T-helper 2 cell treated with Interferon-gamma antibody and Interleukin-4, amounts not matched to agents 5 μg/mL and 100 μg/mL, for 36 hours (primary cell): ENCODE measurements at regions not wholly inside any gene's neighbourhood (a gene's known extent, or its start where the extent isn't known, plus 50 kb on each side); places are given as distances from the start of the nearest gene placed in this dataset.
A peak's percentile ranks its signal among the peaks of the same experiment; 100 is the strongest.
"Not testable (repeated sequence)": the region's sequence is repeated elsewhere in the genome, so short reads cannot be mapped to it uniquely, and the experiment has no call there.

ENCODE experiments used
- DNase-seq: peaks from one replicate; pipeline ENCODE4 v3.0.0; 2021; ENCODE audit warnings: low spot score
- H3K27ac Mint-ChIP-seq: one replicate; pipeline ENCODE4 v1.8.0; 2021; ENCODE audit warnings: mild to moderate bottlenecking, mixed read lengths
- H3K27me3 Mint-ChIP-seq: one replicate; pipeline ENCODE4 v1.8.0; 2021; ENCODE audit warnings: low read depth, mixed read lengths
- H3K36me3 Mint-ChIP-seq: one replicate; pipeline ENCODE4 v1.8.0; 2021; ENCODE audit warnings: low read depth, mixed read lengths
- H3K4me1 Mint-ChIP-seq: one replicate; pipeline ENCODE4 v1.8.0; 2021; ENCODE audit warnings: low read depth, mixed read lengths
- H3K4me3 Mint-ChIP-seq: one replicate; pipeline ENCODE4 v1.8.0; 2022; ENCODE audit warnings: mild to moderate bottlenecking, moderate library complexity, mixed read lengths
- H3K9me3 Mint-ChIP-seq: one replicate; pipeline ENCODE4 v1.8.0; 2021; ENCODE audit warnings: mixed read lengths

GRCh38 chr7:138169441-138169851 lies 93.2 kb downstream of the AKR1D1 start:
- peaks cover 4% of the 10 kb centered on the region for H3K36me3 Mint-ChIP-seq
- H3K4me1 Mint-ChIP-seq = peaks cover 26% of the 10 kb centered on the region
- no peak overlapping the region for H3K4me3 Mint-ChIP-seq
- peaks cover 28% of the 10 kb centered on the region for H3K27me3 Mint-ChIP-seq
- DNase-seq = no peak
- H3K27ac Mint-ChIP-seq = no peak overlapping the region
- peaks cover 21% of the 10 kb centered on the region for H3K9me3 Mint-ChIP-seq

- Mint-ChIP-seq H3K27me3 (peaks cover 30% of the 10 kb centered on the region), H3K36me3 (no peaks in the 10 kb centered on the region), H3K9me3 (peaks cover 16% of the 10 kb centered on the region), H3K27ac (no peak overlapping the region), H3K4me3 (peak overlapping the region; percentile 30), H3K4me1 (peaks cover 26% of the 10 kb centered on the region)
- no peak for DNase-seq
These were observed 94.0 kb downstream of the AKR1D1 start for GRCh38 chr7:138170298-138170697.

GRCh38 chr7:138170959-138171703 lies 94.9 kb downstream of the AKR1D1 start:
- DNase-seq = peak; percentile 29
- peak overlapping the region; percentile 32 for H3K27ac Mint-ChIP-seq
- peaks cover 16% of the 10 kb centered on the region for H3K9me3 Mint-ChIP-seq
- H3K4me3 Mint-ChIP-seq = peak overlapping the region; percentile 44
- peaks cover 26% of the 10 kb centered on the region for H3K4me1 Mint-ChIP-seq
- peaks cover 30% of the 10 kb centered on the region for H3K27me3 Mint-ChIP-seq
- H3K36me3 Mint-ChIP-seq = no peaks in the 10 kb centered on the region

GRCh38 chr7:138173548-138173947 lies 97.3 kb downstream of the AKR1D1 start:
- Mint-ChIP-seq H3K27ac (no peak overlapping the region), H3K4me1 (peaks cover 24% of the 10 kb centered on the region), H3K27me3 (peaks cover 31% of the 10 kb centered on the region), H3K36me3 (no peaks in the 10 kb centered on the region), H3K9me3 (peaks cover 10% of the 10 kb centered on the region), H3K4me3 (no peak overlapping the region)
- DNase-seq = no peak

- H3K4me1 Mint-ChIP-seq = peaks cover 4% of the 10 kb centered on the region
These were observed 99.8 kb downstream of the AKR1D1 start for GRCh38 chr7:138176060-138176459.

GRCh38 chr7:138184191-138184590 lies 107.9 kb downstream of the AKR1D1 start:
- H3K4me3 Mint-ChIP-seq = no peak overlapping the region
- DNase-seq = no peak
- H3K27ac Mint-ChIP-seq = no peak overlapping the region
- no peaks in the 10 kb centered on the region for H3K4me1 Mint-ChIP-seq
- no peaks in the 10 kb centered on the region for H3K36me3 Mint-ChIP-seq
- peaks cover 3% of the 10 kb centered on the region for H3K27me3 Mint-ChIP-seq
- H3K9me3 Mint-ChIP-seq = peaks cover 15% of the 10 kb centered on the region

More at GRCh38 chr7:138176060-138176459, 99.8 kb downstream of the AKR1D1 start:
- Mint-ChIP-seq H3K36me3 (no peaks in the 10 kb centered on the region), H3K27ac (no peak overlapping the region), H3K4me3 (no peak overlapping the region), H3K9me3 (peaks cover 10% of the 10 kb centered on the region), H3K27me3 (peaks cover 18% of the 10 kb centered on the region)
- no peak for DNase-seq

- Mint-ChIP-seq H3K27ac (no peak overlapping the region), H3K4me3 (no peak overlapping the region), H3K9me3 (peaks cover 15% of the 10 kb centered on the region), H3K4me1 (no peaks in the 10 kb centered on the region), H3K27me3 (peaks cover 2% of the 10 kb centered on the region), H3K36me3 (no peaks in the 10 kb centered on the region)
- DNase-seq = no peak
These were observed 109.1 kb downstream of the AKR1D1 start for GRCh38 chr7:138185132-138185908.

GRCh38 chr7:138186951-138187351 lies 110.7 kb downstream of the AKR1D1 start:
- Mint-ChIP-seq H3K4me1 (no peaks in the 10 kb centered on the region), H3K27me3 (no peaks in the 10 kb centered on the region), H3K4me3 (no peak overlapping the region), H3K9me3 (peaks cover 15% of the 10 kb centered on the region), H3K27ac (no peak overlapping the region), H3K36me3 (no peaks in the 10 kb centered on the region)
- no peak for DNase-seq

GRCh38 chr7:138188290-138188858 lies 112.1 kb downstream of the AKR1D1 start:
- no peaks in the 10 kb centered on the region for H3K27me3 Mint-ChIP-seq
- H3K4me1 Mint-ChIP-seq = no peaks in the 10 kb centered on the region

GRCh38 chr7:138194567-138194966 lies 118.3 kb downstream of the AKR1D1 start:
- DNase-seq = no peak
- H3K27me3 Mint-ChIP-seq = peaks cover 3% of the 10 kb centered on the region
- H3K4me3 Mint-ChIP-seq = no peak overlapping the region
- H3K9me3 Mint-ChIP-seq = no peaks in the 10 kb centered on the region
- no peaks in the 10 kb centered on the region for H3K36me3 Mint-ChIP-seq
- no peaks in the 10 kb centered on the region for H3K4me1 Mint-ChIP-seq
- no peak overlapping the region for H3K27ac Mint-ChIP-seq

More at GRCh38 chr7:138188290-138188858, 112.1 kb downstream of the AKR1D1 start:
- H3K9me3 Mint-ChIP-seq = peaks cover 15% of the 10 kb centered on the region
- no peak overlapping the region for H3K4me3 Mint-ChIP-seq
- H3K36me3 Mint-ChIP-seq = no peaks in the 10 kb centered on the region
- DNase-seq = no peak
- H3K27ac Mint-ChIP-seq = no peak overlapping the region

- Mint-ChIP-seq H3K36me3 (no peaks in the 10 kb centered on the region), H3K27ac (no peak overlapping the region), H3K27me3 (peaks cover 3% of the 10 kb centered on the region), H3K4me3 (no peak overlapping the region), H3K9me3 (no peaks in the 10 kb centered on the region), H3K4me1 (no peaks in the 10 kb centered on the region)
- no peak for DNase-seq
These were observed 118.9 kb downstream of the AKR1D1 start for GRCh38 chr7:138195151-138195571.

- H3K36me3 Mint-ChIP-seq, DNase-seq, H3K9me3 Mint-ChIP-seq, H3K4me3 Mint-ChIP-seq, H3K4me1 Mint-ChIP-seq, H3K27ac Mint-ChIP-seq, H3K27me3 Mint-ChIP-seq: not testable (repeated sequence)
These were observed 120.3 kb downstream of the AKR1D1 start for GRCh38 chr7:138196503-138196946.

GRCh38 chr7:138196971-138197896 lies 121.0 kb downstream of the AKR1D1 start:
- no peak for DNase-seq
- no peak overlapping the region for H3K4me3 Mint-ChIP-seq
- H3K27me3 Mint-ChIP-seq = peaks cover 3% of the 10 kb centered on the region
- no peak overlapping the region for H3K27ac Mint-ChIP-seq
- H3K9me3 Mint-ChIP-seq = no peaks in the 10 kb centered on the region
- H3K36me3 Mint-ChIP-seq = no peaks in the 10 kb centered on the region
- H3K4me1 Mint-ChIP-seq = no peaks in the 10 kb centered on the region
